T-cell (primary cell): ENCODE measurements at regions not wholly inside any gene's neighbourhood (a gene's known extent, or its start where the extent isn't known, plus 50 kb on each side); places are given as distances from the start of the nearest gene placed in this dataset.
A peak's percentile ranks its signal among the peaks of the same experiment; 100 is the strongest.
"Not testable (repeated sequence)": the region's sequence is repeated elsewhere in the genome, so short reads cannot be mapped to it uniquely, and the experiment has no call there.

ENCODE experiments used
- ATAC-seq, 4 experiments: fragments of 200-7000 bp in 3 of 4; fragments of 150-1000 bp in 1 of 4; cut with Tn5 transposase; replicated peaks in 1 of 4; 1 replicate in 3 of 4; 2 replicates in 1 of 4; pipeline ENCODE4 v1.10.0; 2021; ENCODE audit warnings: moderate library complexity in 3 of 4, mild to moderate bottlenecking in 2 of 4, moderate number of reproducible peaks in 1 of 4
- CTCF ChIA-PET, 2 donors: fragments of 300-600 bp; sonication (Branson Sonifier 250); formaldehyde crosslinking; loops; one replicate each; lab custom pipeline; 2022; ENCODE audit warnings: antibody characterized with exemption in 2 of 2; lab: Charles Lee
- POLR2A ChIA-PET, 2 donors: fragments of 300-600 bp; sonication (Branson Sonifier 250); formaldehyde crosslinking; loops; one replicate each; lab custom pipeline; 2022; ENCODE audit warnings: antibody characterized with exemption in 2 of 2; lab: Charles Lee
- DNase-seq, 35 experiments: peaks; one replicate each; pipeline versions ENCODE4 v3.0.0 to v3.0.0-alpha.2; 2013 to 2023
- H3K27ac ChIP-seq: one replicate; pipeline ENCODE4 v1.5.1; 2013; ENCODE audit warnings: low read length
- H3K27me3 ChIP-seq, 2 experiments: replicated peaks in 1 of 2; 1 replicate in 1 of 2; 2 replicates in 1 of 2; pipeline versions ENCODE4 v1.6.1 to v1.7.0; 2013; ENCODE audit warnings: low read length in 1 of 2, mixed read lengths in 1 of 2; ENCODE audit not compliant: control insufficient read depth in 2 of 2, insufficient read depth in 2 of 2; ENCODE audit errors: extremely low read depth in 1 of 2
- H3K36me3 ChIP-seq, 2 donors: 1 replicate in 1 of 2; 2 replicates in 1 of 2; pipeline versions ENCODE4 v1.6.1 to v1.7.0; 2013; ENCODE audit warnings: low read length in 1 of 2; ENCODE audit not compliant: control insufficient read depth in 2 of 2, insufficient read depth in 1 of 2; ENCODE audit errors: extremely low read depth in 1 of 2
- H3K4me1 ChIP-seq, 2 experiments: 1 replicate in 1 of 2; 2 replicates in 1 of 2; pipeline versions ENCODE4 v1.6.1 to v1.7.0; 2013; ENCODE audit warnings: low read length in 2 of 2, mixed read lengths in 1 of 2; ENCODE audit not compliant: insufficient read depth in 2 of 2, control insufficient read depth in 1 of 2; ENCODE audit errors: extremely low read depth in 1 of 2
- H3K4me3 ChIP-seq, 2 donors: 1 replicate in 1 of 2; 2 replicates in 1 of 2; pipeline versions ENCODE4 v1.5.1 to v1.7.0; 2013; ENCODE audit warnings: mild to moderate bottlenecking in 2 of 2, low read length in 1 of 2, moderate library complexity in 1 of 2; ENCODE audit not compliant: control insufficient read depth in 1 of 2; ENCODE audit errors: extremely low read depth in 1 of 2
- H3K9me3 ChIP-seq: 2 replicates; pipeline ENCODE4 v1.7.0; 2013
- H3K27ac Mint-ChIP-seq, 2 donors: one replicate each; pipeline ENCODE4 v1.8.0; 2020 to 2021; ENCODE audit warnings: mild to moderate bottlenecking in 2 of 2, mixed read lengths in 2 of 2
- H3K27me3 Mint-ChIP-seq, 2 donors: one replicate each; pipeline ENCODE4 v1.8.0; 2021 to 2022; ENCODE audit warnings: mixed read lengths in 2 of 2
- H3K36me3 Mint-ChIP-seq: one replicate; pipeline ENCODE4 v1.8.0; 2021; ENCODE audit warnings: mixed read lengths
- H3K4me1 Mint-ChIP-seq, 3 donors: one replicate each; pipeline ENCODE4 v1.8.0; 2020 to 2022; ENCODE audit warnings: mixed read lengths in 3 of 3, mild to moderate bottlenecking in 1 of 3
- H3K4me3 Mint-ChIP-seq, 3 donors: one replicate each; pipeline ENCODE4 v1.8.0; 2020 to 2022; ENCODE audit warnings: mild to moderate bottlenecking in 3 of 3, mixed read lengths in 3 of 3, moderate library complexity in 3 of 3
- H3K9me3 Mint-ChIP-seq, 3 donors: one replicate each; pipeline ENCODE4 v1.8.0; 2020 to 2022; ENCODE audit warnings: mixed read lengths in 3 of 3
- WGBS: methylation state at CpG from one replicate; pipeline ENCODE4 v1.1.5; 2013; ENCODE audit warnings: missing lambda C conversion rate; ENCODE audit not compliant: insufficient coverage; 5-methylcytosine and 5-hydroxymethylcytosine counted together

GRCh38 chr15:85292583-85292982, 87.8 kb upstream of the AKAP13 start:
- not testable (repeated sequence) for H3K36me3 Mint-ChIP-seq, H3K4me3 Mint-ChIP-seq, DNase-seq, H3K27me3 ChIP-seq, H3K9me3 Mint-ChIP-seq, H3K9me3 ChIP-seq, H3K27ac ChIP-seq, H3K4me3 ChIP-seq, H3K27ac Mint-ChIP-seq, H3K4me1 ChIP-seq, ATAC-seq, H3K36me3 ChIP-seq
- POLR2A ChIA-PET, result interaction anchor here in 1 of 2 donors (0.6 kb wide), 1 partner anchor 13 kb away, joined by 3 read pairs; no protein-coding TSS in a partner anchor
- Mint-ChIP-seq H3K27me3 (peaks cover 10 to 11% of the 10 kb centered on the region in 2 donors), H3K4me1 (peaks cover 12 to 16% (median 13%) of the 10 kb centered on the region in 3 donors)
- no CpG with 5 or more reads among the region's 5 CpGs for WGBS
- CTCF ChIA-PET, result interaction anchor here (0.6 to 0.7 kb wide), 5 partner anchors 9 to 548 kb away, joined by 3 to 8 read pairs (median 3); no protein-coding TSS in a partner anchor

- peaks cover 4 to 5% of the 10 kb centered on the region in 2 experiments for H3K4me1 ChIP-seq
- H3K9me3 ChIP-seq, result no peaks in the 10 kb centered on the region
- POLR2A ChIA-PET, result no interaction called here
- Mint-ChIP-seq H3K4me1 (peaks cover 12 to 14% (median 12%) of the 10 kb centered on the region in 3 donors), H3K27ac (peak overlapping the region; percentile 13 to 18), H3K9me3 (no peaks in the 10 kb centered on the region), H3K27me3 (peaks cover 0 to 6% of the 10 kb centered on the region in 2 donors), H3K4me3 (peak overlapping the region; percentile 49 to 59 (median 51)), H3K36me3 (no peaks in the 10 kb centered on the region)
- 38% methylated on average over 13 of the region's 14 CpGs for whole genome bisulfite sequencing
- CTCF ChIA-PET, result interaction anchor here (0.5 to 3.5 kb wide), 21 partner anchors 20 to 394 kb away, joined by 3 to 61 read pairs (median 4); no protein-coding TSS in a partner anchor
- peak overlapping the region in 1 of 2 donors; percentile 15 for H3K4me3 ChIP-seq
- H3K27me3 ChIP-seq, result peaks cover 0 to 7% of the 10 kb centered on the region in 2 experiments
- DNase-seq (peak; percentile 29 to 83 (median 58)), ATAC-seq (peak; percentile 92 to 99 (median 97))
- H3K36me3 ChIP-seq, result no peaks in the 10 kb centered on the region
- H3K27ac ChIP-seq, result no peak overlapping the region
These were observed 83.6 kb upstream of the AKAP13 start for GRCh38 chr15:85296615-85297402.

GRCh38 chr15:85297537-85297936, 82.9 kb upstream of the AKAP13 start:
- no peak for DNase-seq
- H3K27me3 ChIP-seq, result peaks cover 0 to 3% of the 10 kb centered on the region in 2 experiments
- H3K27ac Mint-ChIP-seq, result no peak overlapping the region
- no peak overlapping the region for H3K4me3 ChIP-seq
- peak overlapping the region in 1 of 3 donors; percentile 59 for H3K4me3 Mint-ChIP-seq
- no peaks in the 10 kb centered on the region for H3K9me3 ChIP-seq
- H3K36me3 Mint-ChIP-seq, result no peaks in the 10 kb centered on the region
- ChIA-PET CTCF (interaction anchor here (1.5 to 3.5 kb wide), 3 partner anchors 116 to 208 kb away, joined by 3 to 61 read pairs (median 13); no protein-coding TSS in a partner anchor), POLR2A (no interaction called here)
- H3K9me3 Mint-ChIP-seq, result no peaks in the 10 kb centered on the region
- no peak for ATAC-seq
- H3K4me1 ChIP-seq, result peaks cover 4 to 5% of the 10 kb centered on the region in 2 experiments
- no peak overlapping the region for H3K27ac ChIP-seq
- no peaks in the 10 kb centered on the region for H3K27me3 Mint-ChIP-seq
- peaks cover 12 to 14% (median 12%) of the 10 kb centered on the region in 3 donors for H3K4me1 Mint-ChIP-seq
- no peaks in the 10 kb centered on the region for H3K36me3 ChIP-seq
- WGBS, result 95% methylated on average over 3 of the region's 7 CpGs

DNA sequence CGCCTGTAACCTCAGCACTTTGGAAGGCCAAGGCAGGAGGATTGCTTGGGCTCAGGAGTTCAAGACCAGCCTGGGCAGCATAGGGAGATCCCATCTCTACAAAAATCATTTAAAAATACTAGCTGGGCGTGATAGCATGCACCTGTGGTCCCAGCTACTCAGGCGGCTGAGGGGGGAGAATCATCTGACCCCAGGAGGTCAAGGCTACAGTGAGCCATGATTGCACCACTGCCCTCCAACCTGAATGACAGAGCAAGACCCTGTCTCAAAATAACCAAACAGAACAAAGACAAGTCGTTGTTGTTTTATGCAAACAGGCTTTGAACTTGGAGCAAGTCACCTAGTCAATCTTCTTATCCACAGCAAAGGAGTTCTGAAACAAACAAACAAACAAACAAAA, 82.0 kb upstream of the AKAP13 start:
- no peak for DNase-seq
- ATAC-seq, result no peak
- Mint-ChIP-seq H3K27ac (no peak overlapping the region), H3K36me3 (no peaks in the 10 kb centered on the region), H3K4me3 (no peak overlapping the region), H3K9me3 (no peaks in the 10 kb centered on the region), H3K4me1 (peaks cover 12 to 14% (median 12%) of the 10 kb centered on the region in 3 donors), H3K27me3 (no peaks in the 10 kb centered on the region)
- Histone ChIP-seq H3K27me3 (peaks cover 0 to 3% of the 10 kb centered on the region in 2 experiments), H3K27ac (no peak overlapping the region), H3K36me3 (no peaks in the 10 kb centered on the region), H3K9me3 (no peaks in the 10 kb centered on the region), H3K4me3 (no peak overlapping the region), H3K4me1 (peaks cover 4 to 5% of the 10 kb centered on the region in 2 experiments)
- ChIA-PET CTCF (interaction anchor here in 1 of 2 donors (2.2 kb wide), 1 partner anchor 115 kb away, joined by 18 read pairs; no protein-coding TSS in a partner anchor), POLR2A (no interaction called here)
- no CpG with 5 or more reads among the region's 4 CpGs for WGBS

DNA sequence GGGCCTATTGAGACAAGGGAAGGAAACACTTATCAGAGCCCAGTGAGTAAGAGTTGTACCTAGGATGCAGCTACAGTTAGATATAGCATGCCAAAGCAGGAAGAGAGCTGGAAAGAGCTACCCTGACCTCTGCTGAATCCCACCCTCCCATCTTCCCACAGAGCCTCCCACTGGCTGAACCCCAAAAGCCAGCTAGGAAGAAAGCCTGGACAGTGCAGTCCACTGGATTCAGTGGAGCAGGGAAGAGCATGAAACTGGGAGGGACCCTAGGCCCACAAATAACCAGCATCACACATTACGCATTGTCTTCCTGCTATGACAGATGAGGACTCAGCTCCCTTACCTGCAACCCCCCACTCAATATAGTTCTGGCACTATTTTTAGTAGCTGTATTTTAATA, 81.5 kb upstream of the AKAP13 start:
- Histone ChIP-seq H3K27ac (no peak overlapping the region), H3K27me3 (peaks cover 0 to 3% of the 10 kb centered on the region in 2 experiments), H3K4me1 (peaks cover 4 to 5% of the 10 kb centered on the region in 2 experiments), H3K36me3 (no peaks in the 10 kb centered on the region), H3K4me3 (no peak overlapping the region), H3K9me3 (no peaks in the 10 kb centered on the region)
- CTCF ChIA-PET, result interaction anchor here (0.7 to 2.2 kb wide), 4 partner anchors 114 to 258 kb away, joined by 3 to 18 read pairs (median 4); no protein-coding TSS in a partner anchor
- Mint-ChIP-seq H3K27ac (no peak overlapping the region), H3K4me1 (peaks cover 12 to 14% (median 12%) of the 10 kb centered on the region in 3 donors), H3K9me3 (no peaks in the 10 kb centered on the region), H3K36me3 (no peaks in the 10 kb centered on the region), H3K4me3 (no peak overlapping the region), H3K27me3 (no peaks in the 10 kb centered on the region)
- ATAC-seq (no peak), DNase-seq (no peak)
- POLR2A ChIA-PET, result interaction anchor here in 1 of 2 donors (0.5 kb wide), 1 partner anchor 149 kb away, joined by 10 read pairs; no protein-coding TSS in a partner anchor
- WGBS, result no CpG with 5 or more reads among the region's 1 CpG

GRCh38 chr15:85302271-85302670, 78.1 kb upstream of the AKAP13 start:
- Histone ChIP-seq H3K36me3 (no peaks in the 10 kb centered on the region), H3K27ac (no peak overlapping the region), H3K27me3 (peaks cover 0 to 3% of the 10 kb centered on the region in 2 experiments), H3K9me3 (no peaks in the 10 kb centered on the region), H3K4me1 (no peaks in the 10 kb centered on the region), H3K4me3 (no peak overlapping the region)
- Mint-ChIP-seq H3K27ac (no peak overlapping the region), H3K4me3 (no peak overlapping the region), H3K36me3 (no peaks in the 10 kb centered on the region), H3K9me3 (no peaks in the 10 kb centered on the region), H3K27me3 (no peaks in the 10 kb centered on the region), H3K4me1 (peaks cover under 1 to 8% (median 1%) of the 10 kb centered on the region in 3 donors)
- DNase-seq, result no peak
- ATAC-seq, result no peak
- WGBS, result 65% methylated on average over 2 of the region's 2 CpGs
- ChIA-PET CTCF (interaction anchor here in 1 of 2 donors (0.9 kb wide), 1 partner anchor 10 kb away, joined by 3 read pairs; no protein-coding TSS in a partner anchor), POLR2A (interaction anchor here in 1 of 2 donors (0.7 kb wide), 1 partner anchor 730 kb away, joined by 3 read pairs; no protein-coding TSS in a partner anchor)
